Activated CD8-positive, alpha-beta T cell treated with anti-CD3 and anti-CD28 coated beads, Interleukin-2, amount 10 ng/mL, durations not matched to agents 7 days and 5 days (primary cell): ENCODE measurements at regions not wholly inside any gene's neighbourhood (a gene's known extent, or its start where the extent isn't known, plus 50 kb on each side); places are given as distances from the start of the nearest gene placed in this dataset.
"Not testable (repeated sequence)": the region's sequence is repeated elsewhere in the genome, so short reads cannot be mapped to it uniquely, and the experiment has no call there.

Experiments used
- ATAC-seq: fragments of 150-1000 bp; cut with Tn5 transposase; one replicate; pipeline ENCODE4 v1.10.0; 2021; ENCODE audit warnings: moderate library complexity
- CTCF ChIA-PET: fragments of 350-600 bp; sonication (Branson Sonifier 250); formaldehyde crosslinking; loops from one replicate; lab custom pipeline; 2021; ENCODE audit warnings: antibody characterized with exemption; lab: Charles Lee
- POLR2A ChIA-PET: fragments of 350-600 bp; sonication (Branson Sonifier 250); formaldehyde crosslinking; loops from one replicate; lab custom pipeline; 2021; ENCODE audit warnings: antibody characterized with exemption; lab: Charles Lee
- DNase-seq: peaks from one replicate; pipeline ENCODE4 v3.0.0-alpha.2; 2020
- H3K27ac Mint-ChIP-seq: one replicate; pipeline ENCODE4 v1.8.0; 2021; ENCODE audit warnings: mild to moderate bottlenecking, mixed read lengths
- H3K27me3 Mint-ChIP-seq: one replicate; pipeline ENCODE4 v1.8.0; 2021; ENCODE audit warnings: low read depth, mixed read lengths
- H3K36me3 Mint-ChIP-seq: one replicate; pipeline ENCODE4 v1.8.0; 2021; ENCODE audit warnings: low read depth, mixed read lengths
- H3K4me1 Mint-ChIP-seq: one replicate; pipeline ENCODE4 v1.8.0; 2021; ENCODE audit warnings: low read depth, mixed read lengths
- H3K4me3 Mint-ChIP-seq: one replicate; pipeline ENCODE4 v1.8.0; 2021; ENCODE audit warnings: mild to moderate bottlenecking, mixed read lengths
- H3K9me3 Mint-ChIP-seq: one replicate; pipeline ENCODE4 v1.8.0; 2022; ENCODE audit warnings: mixed read lengths; ENCODE audit not compliant: insufficient read depth

- peaks cover 19% of the 10 kb centered on the region for H3K9me3 Mint-ChIP-seq
- H3K36me3 Mint-ChIP-seq: no peaks in the 10 kb centered on the region
- H3K27ac Mint-ChIP-seq: no peak overlapping the region
- no peak for DNase-seq
- no peak for ATAC-seq
- H3K4me1 Mint-ChIP-seq: no peaks in the 10 kb centered on the region
- no peak overlapping the region for H3K4me3 Mint-ChIP-seq
- POLR2A ChIA-PET: no interaction called here
- CTCF ChIA-PET: no interaction called here
- H3K27me3 Mint-ChIP-seq: no peaks in the 10 kb centered on the region
These were observed 160.7 kb downstream of the IER5 start for GRCh38 chr1:181249186-181249585.

- H3K27ac Mint-ChIP-seq: no peak overlapping the region
- no peak overlapping the region for H3K4me3 Mint-ChIP-seq
- ATAC-seq (no peak), DNase-seq (no peak)
- H3K36me3 Mint-ChIP-seq: no peaks in the 10 kb centered on the region
- POLR2A ChIA-PET: no interaction called here
- peaks cover 24% of the 10 kb centered on the region for H3K9me3 Mint-ChIP-seq
- H3K27me3 Mint-ChIP-seq: no peaks in the 10 kb centered on the region
- H3K4me1 Mint-ChIP-seq: no peaks in the 10 kb centered on the region
- CTCF ChIA-PET: no interaction called here
These were observed 161.5 kb downstream of the IER5 start for GRCh38 chr1:181250038-181250437.

- ChIA-PET CTCF (no interaction called here), POLR2A (no interaction called here)
- H3K27ac Mint-ChIP-seq: no peak overlapping the region
- no peak for DNase-seq
- peaks cover 19% of the 10 kb centered on the region for H3K9me3 Mint-ChIP-seq
- H3K27me3 Mint-ChIP-seq: no peaks in the 10 kb centered on the region
- H3K4me1 Mint-ChIP-seq: no peaks in the 10 kb centered on the region
- no peak for ATAC-seq
- H3K4me3 Mint-ChIP-seq: no peak overlapping the region
- H3K36me3 Mint-ChIP-seq: no peaks in the 10 kb centered on the region
These were observed 162.7 kb downstream of the IER5 start for GRCh38 chr1:181251001-181251712.

DNA sequence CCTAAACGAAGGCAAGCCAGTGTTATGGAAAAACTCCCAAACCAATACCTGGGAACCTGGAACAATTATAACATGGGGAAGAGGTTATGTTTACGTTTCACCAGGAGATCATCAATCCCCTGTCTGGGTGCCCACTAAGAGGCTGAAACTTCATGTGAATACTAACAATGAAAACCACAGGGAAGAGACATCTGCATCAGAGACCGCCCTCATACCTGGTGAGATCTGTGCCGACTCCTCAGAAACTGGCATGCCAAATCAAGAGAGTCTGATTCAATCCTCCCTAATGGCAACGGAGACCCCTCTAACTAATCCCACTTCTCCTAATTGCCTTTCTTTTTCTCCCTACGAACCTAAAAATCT is 163.2 kb downstream of the IER5 start:
- Mint-ChIP-seq H3K4me3 (no peak overlapping the region), H3K4me1 (no peaks in the 10 kb centered on the region), H3K36me3 (no peaks in the 10 kb centered on the region), H3K27ac (no peak overlapping the region), H3K9me3 (peaks cover 19% of the 10 kb centered on the region), H3K27me3 (peaks cover under 1% of the 10 kb centered on the region)
- ATAC-seq (no peak), DNase-seq (no peak)
- POLR2A ChIA-PET: no interaction called here
- CTCF ChIA-PET: no interaction called here

DNA sequence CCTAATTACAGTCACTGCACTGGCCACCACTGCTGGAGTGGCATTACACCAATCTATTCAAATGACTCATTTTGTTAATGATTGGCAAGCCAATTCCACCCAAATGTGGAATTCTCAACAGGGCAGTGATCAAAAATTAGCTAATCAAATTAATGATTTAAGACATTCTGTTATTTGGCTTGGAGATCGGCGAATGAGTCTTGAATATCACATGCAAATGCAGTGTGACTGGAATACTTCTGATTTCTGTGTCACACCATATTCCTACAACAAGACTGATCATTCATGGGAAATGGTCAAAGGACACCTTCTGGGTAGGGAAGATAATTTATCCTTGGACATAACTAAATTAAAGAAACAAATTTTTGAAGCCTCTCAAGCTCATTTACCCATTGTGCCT is 165.1 kb downstream of the IER5 start:
- H3K36me3 Mint-ChIP-seq, ATAC-seq, H3K27ac Mint-ChIP-seq, H3K27me3 Mint-ChIP-seq, CTCF ChIA-PET, H3K4me1 Mint-ChIP-seq, H3K4me3 Mint-ChIP-seq, DNase-seq, POLR2A ChIA-PET: not testable (repeated sequence)
- peaks cover 16% of the 10 kb centered on the region for H3K9me3 Mint-ChIP-seq

GRCh38 chr1:181255270-181255929 is 166.9 kb downstream of the IER5 start:
- H3K4me1 Mint-ChIP-seq: no peaks in the 10 kb centered on the region
- H3K4me3 Mint-ChIP-seq: no peak overlapping the region
- POLR2A ChIA-PET: no interaction called here
- no peak overlapping the region for H3K27ac Mint-ChIP-seq
- CTCF ChIA-PET: interaction anchor here (0.6 kb wide), 1 partner anchor 98 kb away, joined by 3 read pairs; no protein-coding TSS in a partner anchor
- DNase-seq (no peak), ATAC-seq (no peak)
- peaks cover 6% of the 10 kb centered on the region for H3K27me3 Mint-ChIP-seq
- H3K36me3 Mint-ChIP-seq: no peaks in the 10 kb centered on the region
- peaks cover 16% of the 10 kb centered on the region for H3K9me3 Mint-ChIP-seq

- Mint-ChIP-seq H3K27ac (no peak overlapping the region), H3K36me3 (no peaks in the 10 kb centered on the region), H3K4me3 (no peak overlapping the region), H3K9me3 (peaks cover 16% of the 10 kb centered on the region), H3K4me1 (no peaks in the 10 kb centered on the region), H3K27me3 (peaks cover 6% of the 10 kb centered on the region)
- DNase-seq (no peak), ATAC-seq (no peak)
- ChIA-PET CTCF (interaction anchor here (1.3 kb wide), 1 partner anchor 168 kb away, joined by 3 read pairs; no protein-coding TSS in a partner anchor), POLR2A (no interaction called here)
These were observed 168.6 kb downstream of the IER5 start for GRCh38 chr1:181257117-181257516.

DNA sequence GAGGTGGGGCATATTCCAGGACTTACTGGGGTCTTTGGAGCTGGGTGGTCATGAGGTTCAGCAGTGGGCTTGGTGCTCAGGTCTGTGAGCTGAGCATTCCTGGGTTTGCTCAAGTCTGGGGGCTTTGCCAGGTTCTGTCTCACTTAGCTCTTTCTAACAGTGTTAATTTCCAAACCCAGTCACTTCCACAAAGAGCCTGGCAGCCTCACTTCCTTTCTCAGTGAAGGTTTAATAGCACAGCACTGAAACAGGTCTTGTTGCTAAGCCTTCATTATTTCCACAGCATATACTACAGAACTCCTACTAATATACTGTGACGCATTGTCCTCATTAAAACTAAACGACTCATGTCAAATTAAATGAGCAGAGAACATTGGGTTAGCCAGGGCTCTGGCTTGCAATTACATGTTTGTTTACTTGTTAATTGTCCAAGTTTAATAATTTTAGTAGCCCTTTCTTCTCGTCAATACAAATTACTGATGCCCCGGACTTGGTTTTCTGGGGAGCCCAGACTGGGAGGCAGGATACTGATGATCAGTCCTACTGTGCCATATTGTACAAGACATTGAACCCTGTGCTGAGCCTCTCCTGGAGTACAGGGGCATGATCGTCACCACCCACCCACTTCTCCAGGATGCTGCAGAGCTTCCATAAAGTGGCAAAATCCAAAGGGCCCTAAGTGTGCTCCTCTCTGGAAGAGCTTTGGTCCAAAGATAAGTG is 170.7 kb downstream of the IER5 start:
- peaks cover 6% of the 10 kb centered on the region for H3K27me3 Mint-ChIP-seq
- no peaks in the 10 kb centered on the region for H3K36me3 Mint-ChIP-seq
- ChIA-PET CTCF (no interaction called here), POLR2A (no interaction called here)
- H3K27ac Mint-ChIP-seq: no peak overlapping the region
- H3K4me1 Mint-ChIP-seq: no peaks in the 10 kb centered on the region
- peaks cover 7% of the 10 kb centered on the region for H3K9me3 Mint-ChIP-seq
- no peak overlapping the region for H3K4me3 Mint-ChIP-seq
- no peak for DNase-seq
- no peak for ATAC-seq

- DNase-seq (no peak), ATAC-seq (no peak)
- Mint-ChIP-seq H3K4me1 (no peaks in the 10 kb centered on the region), H3K9me3 (no peaks in the 10 kb centered on the region), H3K36me3 (no peaks in the 10 kb centered on the region), H3K4me3 (no peak overlapping the region), H3K27ac (no peak overlapping the region), H3K27me3 (peaks cover 6% of the 10 kb centered on the region)
- ChIA-PET POLR2A (no interaction called here), CTCF (no interaction called here)
These were observed 171.8 kb downstream of the IER5 start for GRCh38 chr1:181260271-181260670.

GRCh38 chr1:181260994-181261393 is 172.5 kb downstream of the IER5 start:
- H3K27me3 Mint-ChIP-seq: peaks cover 6% of the 10 kb centered on the region
- H3K27ac Mint-ChIP-seq: no peak overlapping the region
- H3K36me3 Mint-ChIP-seq: no peaks in the 10 kb centered on the region
- DNase-seq: no peak
- no peak overlapping the region for H3K4me3 Mint-ChIP-seq
- ChIA-PET POLR2A (no interaction called here), CTCF (no interaction called here)
- no peak for ATAC-seq
- H3K9me3 Mint-ChIP-seq: no peaks in the 10 kb centered on the region
- H3K4me1 Mint-ChIP-seq: no peaks in the 10 kb centered on the region

GRCh38 chr1:181262069-181262468 is 173.6 kb downstream of the IER5 start:
- Mint-ChIP-seq H3K36me3 (no peaks in the 10 kb centered on the region), H3K4me3 (no peak overlapping the region), H3K9me3 (no peaks in the 10 kb centered on the region), H3K27me3 (peaks cover 1% of the 10 kb centered on the region), H3K4me1 (no peaks in the 10 kb centered on the region), H3K27ac (no peak overlapping the region)
- POLR2A ChIA-PET: no interaction called here
- CTCF ChIA-PET: no interaction called here
- DNase-seq (no peak), ATAC-seq (no peak)

- H3K4me3 Mint-ChIP-seq: no peak overlapping the region
- no peaks in the 10 kb centered on the region for H3K36me3 Mint-ChIP-seq
- no peaks in the 10 kb centered on the region for H3K27me3 Mint-ChIP-seq
- ChIA-PET CTCF (no interaction called here), POLR2A (no interaction called here)
- no peaks in the 10 kb centered on the region for H3K9me3 Mint-ChIP-seq
- H3K4me1 Mint-ChIP-seq: no peaks in the 10 kb centered on the region
- ATAC-seq (no peak), DNase-seq (no peak)
- H3K27ac Mint-ChIP-seq: no peak overlapping the region
These were observed 174.9 kb downstream of the IER5 start for GRCh38 chr1:181263444-181263843.
